ENCODE measurements at regions not wholly inside any gene's neighbourhood (a gene's known extent, or its start where the extent isn't known, plus 50 kb on each side); places are given as distances from the start of the nearest gene placed in this dataset.

GRCh38 chr1:37124501-37124900 lies 90.2 kb upstream of the GRIK3 start:
- no peak for TF ChIP-seq TAF1 (IDR thresholded peaks at IDR 0.05; ENCODE audit: borderline replicate concordance, low read depth, low read length)
- TF ChIP-seq SIN3A (IDR thresholded peaks at IDR 0.05; ENCODE audit: borderline replicate concordance, low read depth, low read length): no peak

Measured in SK-N-SH (cell line).